GM18511 (cell line): ENCODE measurements at regions not wholly inside any gene's neighbourhood (a gene's known extent, or its start where the extent isn't known, plus 50 kb on each side); places are given as distances from the start of the nearest gene placed in this dataset.

Experiments used
- ATAC-seq: cut with Tn5 transposase; IDR thresholded peaks from one replicate; pipeline ENCODE4 v1.9.1; 2021; ENCODE audit warnings: mild to moderate bottlenecking, moderate library complexity; ENCODE audit not compliant: unreplicated experiment

- no peak for ATAC-seq
Observed at GRCh38 chr13:84684048-84684662, 801.9 kb upstream of the SLITRK1 start.

- ATAC-seq = no peak
Observed at GRCh38 chr13:84683448-84683847, 801.2 kb upstream of the SLITRK1 start.

- no peak for ATAC-seq
Observed at GRCh38 chr13:84677836-84678235, 795.6 kb upstream of the SLITRK1 start.

- no peak for ATAC-seq
Observed at GRCh38 chr13:84672616-84673015, 790.3 kb upstream of the SLITRK1 start.

GRCh38 chr13:84670245-84670644 is 788.0 kb upstream of the SLITRK1 start:
- ATAC-seq = no peak

- ATAC-seq = no peak
Observed at GRCh38 chr13:84668637-84669036, 786.4 kb upstream of the SLITRK1 start.

GRCh38 chr13:84662491-84662890 is 780.2 kb upstream of the SLITRK1 start:
- no peak for ATAC-seq

GRCh38 chr13:84661718-84662117 is 779.4 kb upstream of the SLITRK1 start:
- ATAC-seq = no peak

- ATAC-seq = no peak
Observed at GRCh38 chr13:84659359-84659661, 777.0 kb upstream of the SLITRK1 start.

- no peak for ATAC-seq
Observed at GRCh38 chr13:84658491-84659358, 776.5 kb upstream of the SLITRK1 start.

GRCh38 chr13:84655677-84656076 is 773.4 kb upstream of the SLITRK1 start:
- ATAC-seq = no peak

- no peak for ATAC-seq
Observed at GRCh38 chr13:84654654-84655275, 772.5 kb upstream of the SLITRK1 start.

- no peak for ATAC-seq
Observed at GRCh38 chr13:84653915-84654534, 771.8 kb upstream of the SLITRK1 start.

GRCh38 chr13:84651705-84652104 is 769.4 kb upstream of the SLITRK1 start:
- ATAC-seq = no peak

- ATAC-seq = no peak
Observed at GRCh38 chr13:84651288-84651687, 769.0 kb upstream of the SLITRK1 start.

- no peak for ATAC-seq
Observed at GRCh38 chr13:84649853-84650252, 767.6 kb upstream of the SLITRK1 start.

GRCh38 chr13:84648069-84648640 is 765.9 kb upstream of the SLITRK1 start:
- ATAC-seq = no peak

- no peak for ATAC-seq
Observed at GRCh38 chr13:84646957-84647356, 764.7 kb upstream of the SLITRK1 start.

- ATAC-seq = no peak
Observed at GRCh38 chr13:84645196-84646012, 763.1 kb upstream of the SLITRK1 start.

GRCh38 chr13:84641491-84641890 is 759.2 kb upstream of the SLITRK1 start:
- ATAC-seq = no peak
